Activated CD4-positive, alpha-beta T cell treated with anti-CD3 and anti-CD28 coated beads, Interleukin-2, amount 50 U/mL, for 24 hours (primary cell): ENCODE measurements at regions not wholly inside any gene's neighbourhood (a gene's known extent, or its start where the extent isn't known, plus 50 kb on each side); places are given as distances from the start of the nearest gene placed in this dataset.
"Not testable (repeated sequence)": the region's sequence is repeated elsewhere in the genome, so short reads cannot be mapped to it uniquely, and the experiment has no call there.

Experiments
- DNase-seq, 2 donors: peaks; one replicate each; pipeline ENCODE4 v3.0.0-alpha.2; 2020; ENCODE audit warnings: low read depth in 1 of 2, low spot score in 1 of 2

DNA sequence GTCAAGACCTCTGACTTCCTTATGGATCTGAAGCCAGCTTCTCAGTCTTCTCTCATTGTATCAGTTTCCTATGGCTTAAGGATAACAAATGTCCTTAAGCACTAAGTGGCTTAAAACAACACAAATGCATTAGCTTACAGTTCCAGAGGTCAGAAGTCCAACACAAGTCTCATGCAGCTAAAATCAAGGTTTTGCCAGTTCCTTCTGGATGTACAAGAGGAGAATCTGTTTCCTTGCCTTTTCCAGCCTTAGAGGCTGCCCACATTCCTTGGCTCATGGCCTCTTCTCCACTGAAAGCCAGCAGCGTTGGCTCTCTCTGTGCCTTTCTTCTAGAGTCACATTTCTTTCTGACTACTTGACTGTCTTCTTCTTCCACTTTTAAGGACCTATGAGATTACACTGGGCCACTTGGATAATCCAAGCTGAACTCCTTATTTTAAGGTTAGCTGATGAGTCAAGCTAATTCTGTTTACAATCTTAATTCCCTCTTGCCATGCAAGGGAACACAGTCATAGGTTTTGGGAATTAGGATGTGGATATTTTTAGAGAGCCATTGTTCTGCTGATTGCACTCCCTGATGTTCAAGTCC lies 179.0 kb downstream of the BCAS1 start:
- DNase-seq, result no peak

DNA sequence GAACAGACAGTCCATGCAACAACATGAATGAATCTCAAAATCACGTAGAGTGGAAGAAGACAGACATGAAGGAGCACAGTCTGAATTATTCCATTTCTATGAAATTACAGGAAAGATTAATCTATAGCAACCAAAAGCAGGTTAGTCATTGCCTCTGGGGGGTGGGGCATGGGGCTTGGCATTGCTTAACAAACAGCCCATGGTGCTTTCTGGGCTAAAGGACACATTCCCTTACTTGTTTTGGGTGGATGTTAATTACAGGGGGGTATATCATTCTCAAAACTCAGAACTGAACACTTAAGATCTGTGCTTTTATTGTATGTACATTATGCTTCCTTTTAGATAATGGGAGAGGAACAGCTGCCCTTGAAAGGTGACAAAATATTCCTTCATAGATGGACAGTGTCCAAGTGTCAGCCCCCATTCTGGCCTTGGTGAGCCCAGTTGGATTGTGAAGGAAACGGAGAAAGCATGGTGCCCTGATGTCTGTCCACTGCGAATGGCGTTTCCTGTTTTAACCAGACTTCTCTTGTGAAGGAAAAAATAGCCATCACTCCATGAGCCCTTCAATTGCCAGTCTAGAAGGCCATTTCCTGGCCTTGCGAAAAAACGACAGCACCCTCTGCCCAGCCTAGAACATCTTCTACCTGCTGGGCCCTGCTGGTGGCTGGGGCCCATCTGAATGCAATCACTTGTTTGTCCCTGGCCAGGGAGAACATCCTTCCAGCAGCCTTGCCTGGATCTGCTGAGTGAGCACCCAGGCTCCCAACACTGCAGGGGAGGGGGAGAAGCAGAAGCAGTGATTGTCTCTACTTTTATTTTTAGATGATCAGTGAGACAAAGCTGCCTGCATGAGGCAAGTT lies 179.7 kb downstream of the BCAS1 start:
- DNase-seq, result no peak

DNA sequence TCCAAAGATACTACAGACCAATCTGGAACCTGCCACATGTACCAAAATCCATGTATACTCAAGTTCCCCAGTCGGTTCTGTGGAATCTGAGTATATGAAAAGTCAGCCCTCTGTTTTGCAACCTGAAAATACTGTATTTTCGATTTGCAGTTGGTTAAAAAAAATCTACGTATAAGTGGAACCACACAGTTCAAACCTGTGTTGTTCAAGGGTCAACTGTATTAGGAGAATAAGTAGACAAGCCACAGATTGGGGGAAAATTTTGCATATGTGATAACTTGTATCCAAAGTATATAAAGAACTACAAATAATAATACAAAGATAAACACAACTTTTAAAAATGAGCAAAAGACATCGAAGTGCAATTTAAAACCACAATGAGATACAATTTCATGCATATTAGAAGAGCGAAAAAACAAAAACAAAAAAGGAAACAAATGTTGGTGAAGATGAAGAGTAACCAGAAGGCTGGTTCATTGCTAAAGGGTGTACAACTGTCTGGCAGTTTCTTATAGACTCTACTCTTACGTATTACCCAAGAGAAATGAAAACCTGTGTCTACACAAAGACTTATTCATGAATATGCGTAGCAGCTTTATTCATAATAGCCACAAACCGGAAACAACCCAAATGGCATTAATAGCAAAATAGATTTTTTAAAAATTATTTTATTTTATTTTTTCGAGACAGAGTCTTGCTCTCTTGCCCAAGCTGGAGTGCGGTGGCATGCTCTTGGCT lies 180.8 kb downstream of the BCAS1 start:
- no peak for DNase-seq

DNA sequence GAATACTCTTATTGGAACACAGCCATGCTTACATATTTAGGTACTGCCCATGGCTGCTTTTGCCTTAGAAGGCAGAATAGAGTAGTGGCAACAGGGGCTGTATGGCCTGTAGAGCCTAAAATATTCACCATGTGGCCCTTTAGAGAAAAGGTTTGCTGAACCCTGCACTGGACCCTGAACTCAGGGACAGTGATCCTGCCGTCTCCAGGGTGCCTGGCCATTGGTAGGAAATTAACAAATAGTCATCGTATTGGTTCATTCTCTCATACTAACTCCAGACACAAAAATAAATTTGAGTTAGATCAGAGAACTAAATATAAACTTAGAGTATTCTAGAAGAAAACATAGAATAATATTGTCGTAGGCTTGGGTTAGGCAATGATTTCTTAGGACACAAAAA lies 181.4 kb downstream of the BCAS1 start:
- no peak for DNase-seq

DNA sequence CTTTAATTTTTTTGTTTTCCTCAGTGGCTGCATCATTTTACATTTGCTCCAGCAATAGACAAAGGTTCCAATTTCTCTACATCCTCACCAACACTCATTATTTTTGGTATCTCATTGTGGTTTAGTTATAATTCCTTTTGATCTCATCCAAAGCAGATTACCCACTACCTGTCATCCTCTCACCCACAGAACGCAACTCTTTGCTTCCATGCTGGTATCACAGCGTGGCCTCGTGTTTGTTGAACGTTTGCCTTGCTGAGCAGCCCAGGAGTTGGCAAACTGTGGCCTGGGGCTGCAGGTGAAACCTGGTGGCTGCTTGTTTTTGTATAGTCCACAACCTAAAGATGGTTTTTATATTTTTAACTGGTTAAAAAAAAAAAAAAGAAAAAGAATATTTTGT lies 181.9 kb downstream of the BCAS1 start:
- DNase-seq, result no peak

DNA sequence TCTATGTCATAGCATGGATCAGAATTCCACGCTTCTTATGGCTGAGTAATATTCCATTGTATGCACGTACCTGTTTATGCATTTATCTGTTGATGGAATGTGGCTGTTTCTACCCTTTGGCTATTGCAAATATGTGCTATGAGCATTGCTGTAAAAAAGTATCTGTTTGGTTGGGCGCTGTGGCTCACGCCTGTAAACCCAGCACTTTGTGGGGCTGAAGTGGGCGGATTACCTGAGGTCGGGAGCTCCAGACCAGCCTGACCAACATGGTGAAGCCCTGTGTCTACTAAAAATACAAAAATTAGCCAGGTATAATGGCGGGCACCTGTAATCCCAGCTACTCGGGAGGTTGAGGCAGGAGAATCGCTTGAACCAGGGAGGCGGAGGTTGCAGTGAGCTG lies 182.4 kb downstream of the BCAS1 start:
- no peak for DNase-seq

DNA sequence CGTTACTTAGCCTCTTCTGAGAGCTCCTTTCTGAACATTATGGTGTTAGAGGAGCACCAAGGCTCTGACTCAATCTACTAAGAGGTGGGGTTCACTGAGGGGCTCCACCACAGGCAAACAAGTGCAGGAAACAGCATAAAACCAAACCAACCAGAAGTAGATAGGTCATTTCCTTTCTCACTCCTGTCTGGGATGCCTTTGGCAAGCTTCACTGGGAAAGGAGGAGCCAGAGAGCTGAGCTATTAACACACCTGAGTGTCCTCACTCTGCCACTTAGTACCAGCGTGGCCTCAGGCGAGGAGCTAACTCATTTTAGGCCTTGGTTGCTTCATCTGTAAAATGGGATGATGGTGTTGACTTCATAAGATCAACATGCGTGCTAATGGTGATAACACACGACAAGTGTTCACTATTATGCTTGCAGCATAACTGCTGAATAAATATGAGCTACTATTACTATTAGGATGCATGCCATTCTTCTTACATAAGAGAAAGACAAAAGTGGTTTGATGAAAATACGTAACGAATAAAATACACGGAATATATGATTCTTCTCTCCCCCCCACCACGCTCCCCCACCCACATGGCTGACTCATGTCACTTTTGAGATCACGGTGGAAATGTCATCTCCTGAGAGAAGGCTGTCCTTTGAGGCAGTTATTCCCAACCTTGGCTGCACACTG lies 185.4 kb downstream of the BCAS1 start:
- DNase-seq, result peak in 1 of 2 donors; percentile 54

DNA sequence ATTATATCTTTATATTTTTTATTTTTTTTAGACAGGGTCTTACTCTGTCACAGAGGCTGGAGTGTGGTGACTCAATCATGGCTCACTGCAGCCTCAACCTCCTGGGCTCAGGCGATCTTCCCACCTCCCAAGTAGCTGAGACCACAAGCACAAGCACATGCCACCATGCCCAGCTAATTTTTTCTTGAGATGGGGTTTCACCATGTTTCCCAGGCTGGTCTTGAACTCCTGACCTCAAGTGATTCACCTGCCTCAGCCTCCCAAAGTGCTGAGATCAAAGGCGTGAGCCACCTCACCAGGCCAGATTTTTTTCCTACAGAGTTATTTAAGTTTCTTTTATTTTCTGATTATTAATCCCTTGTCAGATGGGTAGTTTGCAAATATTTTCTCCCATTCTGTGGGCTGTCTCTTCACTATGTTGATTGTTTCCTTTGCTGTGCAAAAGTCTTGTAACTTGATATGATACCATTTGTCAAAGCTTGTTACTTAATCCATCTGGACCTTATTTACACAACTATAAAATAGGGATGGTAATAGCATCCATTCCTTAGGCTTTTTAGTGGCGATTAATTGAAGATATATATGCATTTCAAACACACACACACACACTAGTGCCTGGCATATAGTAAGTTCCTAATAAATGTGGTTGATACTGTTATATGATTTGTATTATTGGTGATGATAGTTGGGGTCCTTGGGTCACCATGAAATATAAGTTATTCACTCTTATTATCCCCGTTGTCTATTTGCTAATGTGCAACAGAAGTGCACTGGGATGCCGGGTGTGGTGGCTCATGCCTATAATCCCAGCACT lies 187.1 kb downstream of the BCAS1 start:
- peak in 1 of 2 donors; percentile 42 for DNase-seq

DNA sequence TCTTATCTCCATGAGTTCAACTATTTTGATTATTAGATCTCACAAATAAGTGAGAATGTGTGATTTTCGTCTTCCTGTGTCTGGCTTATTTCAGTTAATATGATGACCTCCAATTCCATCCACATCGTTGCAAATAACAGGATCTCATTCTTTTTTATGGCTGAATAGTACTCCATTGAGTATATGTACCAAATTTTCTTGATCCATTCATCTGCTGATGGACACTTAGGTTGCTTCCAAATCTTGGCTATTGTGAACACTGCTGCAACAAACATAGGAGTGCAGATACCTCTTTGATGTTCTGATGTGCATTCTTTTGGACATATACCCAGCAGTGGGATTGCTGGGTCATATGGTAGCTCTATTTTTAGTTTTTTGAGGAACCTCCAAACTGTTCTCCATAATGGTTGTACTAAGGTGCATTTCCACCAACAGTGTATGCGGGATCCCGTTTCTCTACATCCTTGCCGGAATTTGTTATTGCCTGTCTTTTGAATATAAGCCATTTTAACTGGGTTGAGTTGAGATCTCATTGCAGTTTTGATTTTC lies 187.9 kb downstream of the BCAS1 start:
- not testable (repeated sequence) for DNase-seq

DNA sequence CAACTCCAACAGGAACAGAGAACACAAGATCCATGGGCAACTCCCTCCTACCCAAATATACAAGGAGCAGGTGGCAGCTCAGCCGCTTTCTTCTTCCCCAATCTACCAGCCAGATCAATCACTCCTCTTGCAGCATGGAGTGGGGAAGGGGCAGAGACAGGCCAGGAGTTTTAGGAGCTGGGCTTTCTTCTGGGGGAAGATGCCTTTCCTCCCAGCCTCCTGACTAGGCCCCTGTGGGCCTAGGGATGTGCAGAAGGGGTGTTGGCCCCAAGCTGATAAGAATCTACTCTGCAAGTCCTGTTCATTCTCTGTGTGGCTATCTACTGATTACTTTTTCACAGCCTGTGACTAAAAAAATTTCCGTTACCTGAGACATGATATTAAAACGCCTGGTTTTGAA lies 189.0 kb downstream of the BCAS1 start:
- no peak for DNase-seq

DNA sequence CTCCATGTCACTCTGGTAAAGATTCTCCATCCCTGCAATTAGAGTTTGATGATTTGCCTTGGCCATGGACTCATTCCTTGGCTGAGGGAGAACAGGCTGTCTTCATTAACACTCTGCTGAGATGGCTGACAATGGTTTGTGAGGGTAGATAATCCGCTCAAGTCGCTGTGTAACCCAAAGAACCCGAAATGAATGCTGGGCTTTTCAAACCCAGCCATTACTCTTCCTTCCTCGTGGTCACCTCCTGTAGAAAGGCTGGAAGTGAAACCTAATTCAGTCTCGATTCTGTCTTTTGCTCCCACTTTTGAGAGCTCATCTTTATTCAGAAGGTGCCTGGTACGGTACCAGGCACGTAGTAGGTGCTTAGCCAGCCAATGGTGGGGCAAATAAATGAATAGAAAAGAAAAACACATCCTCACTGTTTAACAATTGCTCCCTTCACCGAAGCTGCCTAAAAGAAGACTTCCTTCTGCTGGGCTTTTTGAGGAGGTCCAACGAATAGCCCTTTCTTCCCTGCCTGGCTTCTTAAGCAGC lies 190.2 kb downstream of the BCAS1 start:
- no peak for DNase-seq

DNA sequence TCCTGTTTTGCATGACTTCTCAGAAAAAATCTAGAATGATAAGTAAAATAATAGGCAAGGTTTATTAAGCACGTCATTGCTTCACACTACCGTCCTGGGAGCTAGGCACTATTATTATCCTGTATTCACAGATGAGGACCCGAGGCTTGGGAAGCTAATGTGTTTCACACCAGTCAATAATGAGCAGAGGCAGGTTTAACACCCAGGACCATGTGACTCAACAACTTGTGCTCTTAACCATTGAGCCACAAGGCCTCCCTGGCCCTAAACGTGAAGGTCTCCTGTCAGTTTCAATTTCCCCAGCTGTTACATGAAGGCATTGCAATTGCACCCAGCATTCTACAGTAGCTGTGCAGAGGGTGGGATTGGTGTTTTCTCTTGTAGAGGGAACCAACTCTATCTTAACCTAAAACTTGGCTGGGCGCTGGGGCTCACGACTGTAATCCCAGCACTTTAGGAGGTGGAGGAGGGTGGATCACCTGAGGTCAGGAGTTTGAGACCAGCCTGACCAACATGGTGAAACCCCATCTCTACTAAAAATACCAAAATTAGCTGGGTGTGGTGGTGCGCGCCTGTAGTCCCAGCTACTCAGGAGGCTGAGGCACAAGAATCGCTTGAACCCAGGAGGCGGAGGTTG lies 191.2 kb downstream of the BCAS1 start:
- DNase-seq, result no peak

DNA sequence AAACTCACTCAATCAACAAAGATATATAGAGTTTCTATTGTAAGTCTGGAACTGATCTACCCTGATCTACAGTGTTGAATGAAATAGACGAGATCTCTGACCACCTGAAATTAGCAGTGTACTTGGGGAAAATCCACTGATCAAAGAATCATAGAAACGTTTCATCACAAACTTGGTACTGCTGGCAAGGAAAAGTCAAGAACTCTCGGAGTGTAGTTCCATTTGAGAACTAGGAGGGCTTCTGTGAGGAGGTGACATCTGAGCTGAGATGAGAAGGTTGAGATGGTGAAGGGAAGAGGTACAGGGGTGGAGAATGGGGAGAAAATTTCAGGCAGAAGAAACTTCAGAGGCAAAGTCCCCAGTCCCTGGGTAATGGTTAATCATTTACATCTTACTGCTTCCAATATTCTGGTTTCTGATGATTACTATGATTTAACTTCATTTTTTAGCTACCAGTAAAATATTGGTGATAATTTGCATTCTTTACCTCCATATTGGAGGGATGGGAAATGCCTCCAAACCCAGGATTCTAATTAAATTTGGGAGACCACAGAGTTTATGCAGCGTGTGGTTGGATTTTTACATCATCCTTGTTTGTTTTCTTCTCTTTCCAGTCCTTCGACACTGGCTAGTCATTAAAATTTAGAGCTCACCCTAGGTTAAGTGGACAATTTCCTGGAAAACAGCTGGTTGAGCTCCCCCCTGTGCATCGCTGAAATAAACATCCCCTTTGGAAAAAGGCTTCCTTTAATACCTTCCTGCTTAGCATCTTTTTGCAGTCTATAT lies 191.9 kb downstream of the BCAS1 start:
- DNase-seq, result no peak

DNA sequence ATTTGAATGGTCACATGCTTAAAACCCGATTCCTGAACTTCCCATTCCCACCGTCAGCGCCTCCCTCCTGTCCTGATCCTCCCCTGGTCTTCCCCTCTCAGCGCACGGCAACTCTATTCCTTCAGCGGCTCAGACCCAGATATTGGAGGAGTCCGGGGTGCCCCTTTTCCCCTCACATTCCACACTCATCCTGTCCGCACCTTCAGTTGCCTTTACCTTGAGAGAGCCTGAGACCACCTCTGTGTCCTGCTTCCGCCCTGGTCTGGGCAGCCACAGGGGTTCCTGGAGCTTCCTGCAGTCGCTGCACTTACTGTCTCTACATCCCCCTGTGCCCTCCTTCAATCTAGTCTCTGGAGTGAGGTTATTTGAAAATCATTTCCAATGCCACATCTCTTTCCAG lies 193.4 kb downstream of the BCAS1 start:
- no peak for DNase-seq

DNA sequence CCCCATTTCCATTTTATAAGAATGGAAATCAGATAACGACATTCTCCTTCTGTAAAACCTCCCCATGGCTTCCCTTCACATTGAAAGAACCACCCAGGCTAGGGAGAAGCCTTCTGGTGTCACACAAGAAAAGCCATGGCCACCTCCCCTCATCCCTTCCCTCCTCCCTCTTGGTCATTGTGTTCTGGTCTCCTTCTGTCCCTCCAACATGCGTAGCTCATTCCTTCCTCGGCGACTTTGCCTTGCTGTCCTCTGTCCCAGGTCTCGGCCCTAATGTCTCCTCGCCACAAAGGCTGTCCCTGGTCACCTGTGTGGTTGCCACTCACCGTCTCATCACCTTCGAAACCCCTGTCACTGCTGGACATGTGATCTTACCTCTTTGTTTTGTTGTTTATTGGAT lies 193.9 kb downstream of the BCAS1 start:
- no peak for DNase-seq

DNA sequence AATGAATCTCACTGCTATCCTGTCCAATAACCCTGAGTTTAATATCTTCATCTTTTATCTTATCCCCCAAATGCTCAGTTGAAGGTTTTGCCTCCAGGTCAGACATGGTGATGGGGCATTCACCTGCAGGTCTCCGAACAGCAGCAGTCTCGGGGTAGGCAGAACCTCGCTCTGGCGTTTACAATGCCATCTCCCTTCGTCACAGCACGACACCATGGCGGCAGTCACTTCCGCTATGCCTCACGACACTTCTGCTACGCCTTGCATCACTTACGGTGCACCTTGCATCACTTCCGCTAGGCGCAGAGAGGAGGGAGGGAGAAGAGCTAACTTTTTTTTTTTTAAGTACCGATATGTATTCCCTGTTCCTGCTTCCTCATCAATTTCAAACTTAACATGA lies 194.9 kb downstream of the BCAS1 start:
- DNase-seq, result no peak

DNA sequence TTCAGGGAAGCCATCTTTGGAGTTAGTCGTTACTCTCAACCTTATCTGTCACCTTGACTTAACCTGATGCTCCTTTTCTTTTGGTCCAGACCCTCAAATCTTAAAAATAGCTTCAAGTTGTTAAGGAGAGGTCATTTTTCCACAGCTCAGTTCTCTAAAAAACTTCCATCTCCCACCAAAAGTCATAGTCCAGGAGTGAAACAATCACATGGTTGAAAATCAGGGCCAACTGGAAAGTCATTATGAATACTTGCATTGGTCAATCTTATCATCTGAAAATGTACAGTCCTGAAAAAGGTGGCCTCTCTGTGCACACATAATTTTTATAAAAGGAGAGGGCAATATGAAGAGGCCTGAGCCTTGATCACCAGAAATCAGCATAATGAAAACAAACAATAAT lies 195.7 kb downstream of the BCAS1 start:
- DNase-seq, result no peak

DNA sequence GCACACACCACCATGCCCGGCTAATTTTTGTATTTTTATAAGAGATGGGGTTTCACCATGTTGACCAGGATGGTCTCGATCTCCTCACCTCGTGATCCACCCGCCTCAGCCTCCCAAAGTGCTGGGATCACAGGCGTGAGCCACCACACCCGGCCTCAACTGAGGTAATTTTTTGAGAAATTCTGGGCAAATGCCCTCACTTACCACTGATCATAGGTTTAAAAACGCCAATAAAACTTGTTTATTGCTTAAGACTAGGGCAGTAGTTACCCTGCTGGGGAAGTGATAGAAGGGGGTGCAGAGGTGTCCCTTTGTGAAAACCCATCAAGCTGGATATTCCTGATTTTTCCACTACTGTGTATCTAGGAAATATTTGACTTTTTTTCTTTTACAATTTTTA lies 196.3 kb downstream of the BCAS1 start:
- DNase-seq, result no peak

DNA sequence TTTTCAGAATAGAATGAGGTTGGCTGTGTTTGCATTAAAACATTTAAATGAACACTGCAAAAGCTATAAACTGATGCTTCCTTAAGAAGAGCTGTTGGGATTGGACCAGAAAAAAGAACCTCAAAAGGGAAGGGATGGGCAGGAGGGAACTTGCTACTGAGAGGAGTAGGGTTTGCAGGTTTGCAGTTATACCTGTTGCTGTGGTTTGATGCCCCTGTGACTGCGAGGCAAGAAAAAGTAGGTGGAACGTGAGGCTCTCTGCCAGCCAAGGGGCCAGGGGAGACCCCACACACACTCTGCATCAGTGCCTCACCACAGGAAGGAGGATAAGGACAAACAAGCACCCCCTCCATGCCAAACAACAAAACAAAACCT lies 197.2 kb downstream of the BCAS1 start:
- no peak for DNase-seq
